Prostate gland (tissue), 2 donors: ENCODE measurements at regions not wholly inside any gene's neighbourhood (a gene's known extent, or its start where the extent isn't known, plus 50 kb on each side); places are given as distances from the start of the nearest gene placed in this dataset.

Experiments
- CTCF ChIP-seq, 4 experiments: fragments of 200-600 bp in 2 of 4; fragments of 450-650 bp in 2 of 4; sonication (generic) in 2 of 4; IDR thresholded peaks; 1 replicate in 3 of 4; 2 replicates in 1 of 4; pipeline ENCODE4 v1.5.1; 2016 to 2019; ENCODE audit warnings: antibody characterized with exemption in 4 of 4, mild to moderate bottlenecking in 2 of 4, moderate library complexity in 2 of 4
- POLR2A ChIP-seq: fragments of 450-650 bp; IDR thresholded peaks from one replicate; pipeline ENCODE4 v1.6.1; 2016; ENCODE audit warnings: antibody characterized with exemption, mild to moderate bottlenecking
- POLR2AphosphoS5 ChIP-seq: sonication (generic); formaldehyde crosslinking; IDR thresholded peaks from one replicate; pipeline ENCODE4 v1.6.1; 2017; ENCODE audit warnings: antibody characterized with exemption

GRCh38 chr2:56030901-56031300 is 107.3 kb upstream of the EFEMP1 start:
- TF ChIP-seq CTCF (IDR thresholded peaks at IDR 0.05) (no peak), POLR2A (no peak), POLR2AphosphoS5 (no peak)
